Body of pancreas (tissue), 4 donors: ENCODE measurements at regions not wholly inside any gene's neighbourhood (a gene's known extent, or its start where the extent isn't known, plus 50 kb on each side); places are given as distances from the start of the nearest gene placed in this dataset.

Experiments
- POLR2A ChIP-seq, 3 donors: fragments of 450-650 bp; IDR thresholded peaks; one replicate each; pipeline ENCODE4 v1.6.1; 2016; ENCODE audit warnings: antibody characterized with exemption in 3 of 3, mild to moderate bottlenecking in 2 of 3
- TF ChIP-seq, protein P1 (sequence below), 7 experiments: fragments of 450-650 bp in 4 of 7; fragments of 200-600 bp in 3 of 7; sonication (generic) in 3 of 7; IDR thresholded peaks; one replicate each; pipeline ENCODE4 v1.5.1; 2016 to 2019; ENCODE audit warnings: antibody characterized with exemption in 7 of 7

DNA sequence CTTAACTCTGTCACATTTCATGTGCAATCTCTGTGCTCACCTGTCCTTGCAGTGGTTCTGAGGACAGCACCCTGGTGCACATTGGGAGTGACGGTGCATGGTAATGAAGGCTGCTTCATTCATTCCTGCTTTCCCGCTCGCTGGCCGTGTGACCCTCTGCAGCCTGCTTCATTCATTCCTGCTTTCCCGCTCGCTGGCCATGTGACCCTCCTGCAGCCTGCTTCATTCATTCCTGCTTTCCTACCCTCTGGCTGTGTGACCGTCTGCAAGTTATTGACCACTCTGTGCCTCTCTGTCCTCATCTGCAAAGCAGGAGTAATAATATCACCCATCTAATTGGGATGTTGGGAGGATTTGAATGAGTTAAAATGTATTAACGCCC lies 189.1 kb upstream of the TMEM132C start:
- TF ChIP-seq, protein P1, sequence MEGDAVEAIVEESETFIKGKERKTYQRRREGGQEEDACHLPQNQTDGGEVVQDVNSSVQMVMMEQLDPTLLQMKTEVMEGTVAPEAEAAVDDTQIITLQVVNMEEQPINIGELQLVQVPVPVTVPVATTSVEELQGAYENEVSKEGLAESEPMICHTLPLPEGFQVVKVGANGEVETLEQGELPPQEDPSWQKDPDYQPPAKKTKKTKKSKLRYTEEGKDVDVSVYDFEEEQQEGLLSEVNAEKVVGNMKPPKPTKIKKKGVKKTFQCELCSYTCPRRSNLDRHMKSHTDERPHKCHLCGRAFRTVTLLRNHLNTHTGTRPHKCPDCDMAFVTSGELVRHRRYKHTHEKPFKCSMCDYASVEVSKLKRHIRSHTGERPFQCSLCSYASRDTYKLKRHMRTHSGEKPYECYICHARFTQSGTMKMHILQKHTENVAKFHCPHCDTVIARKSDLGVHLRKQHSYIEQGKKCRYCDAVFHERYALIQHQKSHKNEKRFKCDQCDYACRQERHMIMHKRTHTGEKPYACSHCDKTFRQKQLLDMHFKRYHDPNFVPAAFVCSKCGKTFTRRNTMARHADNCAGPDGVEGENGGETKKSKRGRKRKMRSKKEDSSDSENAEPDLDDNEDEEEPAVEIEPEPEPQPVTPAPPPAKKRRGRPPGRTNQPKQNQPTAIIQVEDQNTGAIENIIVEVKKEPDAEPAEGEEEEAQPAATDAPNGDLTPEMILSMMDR (IDR thresholded peaks at IDR 0.05) = no peak
- TF ChIP-seq POLR2A (IDR thresholded peaks at IDR 0.05) = no peak
